Neural crest cell (in vitro differentiated cells): ENCODE measurements at regions not wholly inside any gene's neighbourhood (a gene's known extent, or its start where the extent isn't known, plus 50 kb on each side); places are given as distances from the start of the nearest gene placed in this dataset.

Experiments
- DNase-seq: peaks from one replicate; pipeline ENCODE4 v3.0.0; 2021; ENCODE audit warnings: low read depth, mixed read lengths, low spot score
- H3K27ac Mint-ChIP-seq: one replicate; pipeline ENCODE4 v1.8.0; 2021; ENCODE audit warnings: mild to moderate bottlenecking, mixed read lengths; ENCODE audit not compliant: unreplicated experiment
- H3K27me3 Mint-ChIP-seq: 2 replicates; pipeline ENCODE4 v1.8.0; 2021; ENCODE audit warnings: low read depth, mild to moderate bottlenecking, mixed read lengths
- H3K36me3 Mint-ChIP-seq: 2 replicates; pipeline ENCODE4 v1.8.0; 2021; ENCODE audit warnings: low read depth, mild to moderate bottlenecking, mixed read lengths
- H3K4me1 Mint-ChIP-seq: 2 replicates; pipeline ENCODE4 v1.8.0; 2021; ENCODE audit warnings: mixed read lengths
- H3K4me3 Mint-ChIP-seq: one replicate; pipeline ENCODE4 v1.8.0; 2021; ENCODE audit warnings: mild to moderate bottlenecking, mixed read lengths
- H3K9me3 Mint-ChIP-seq: 2 replicates; pipeline ENCODE4 v1.8.0; 2021; ENCODE audit warnings: mixed read lengths
- CTCF ChIP-seq: fragments of 200-600 bp; sonication (generic); conservative IDR thresholded peaks from 2 replicates; pipeline ENCODE4 v1.5.0; 2021; ENCODE audit warnings: antibody characterized with exemption, mild to moderate bottlenecking

GRCh38 chr16:87003414-87003755, 313.8 kb downstream of the C16orf95 start:
- Mint-ChIP-seq H3K36me3 (peaks cover 3% of the 10 kb centered on the region), H3K27ac (no peak overlapping the region), H3K27me3 (peaks cover 7% of the 10 kb centered on the region), H3K4me3 (no peak overlapping the region), H3K9me3 (peaks cover 3% of the 10 kb centered on the region), H3K4me1 (no peaks in the 10 kb centered on the region)
- TF ChIP-seq CTCF = no peak
- DNase-seq = no peak

DNA sequence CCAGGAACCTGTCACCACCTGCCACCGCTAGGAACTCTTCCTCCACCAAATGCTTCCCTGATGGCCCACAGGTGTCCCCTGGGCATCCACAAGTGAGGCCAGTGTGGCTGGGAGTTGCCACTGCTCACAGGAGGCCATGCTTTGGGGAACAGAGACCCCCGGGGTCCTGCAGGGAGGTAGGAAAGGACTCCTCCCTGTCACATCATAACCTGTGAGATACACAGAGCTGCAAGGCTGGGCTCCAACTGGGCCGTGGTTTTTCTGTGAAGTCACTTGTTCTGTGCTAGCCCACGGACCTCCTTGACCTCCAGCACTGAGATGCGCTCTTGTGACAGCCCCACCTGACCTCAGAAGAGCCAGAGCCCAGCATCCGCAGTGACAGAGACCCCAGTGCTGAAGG, 311.2 kb downstream of the C16orf95 start:
- TF ChIP-seq CTCF = no peak
- H3K27ac Mint-ChIP-seq = no peak overlapping the region
- no peaks in the 10 kb centered on the region for H3K27me3 Mint-ChIP-seq
- no peak overlapping the region for H3K4me3 Mint-ChIP-seq
- DNase-seq = no peak
- H3K4me1 Mint-ChIP-seq = no peaks in the 10 kb centered on the region
- H3K9me3 Mint-ChIP-seq = peaks cover 3% of the 10 kb centered on the region
- H3K36me3 Mint-ChIP-seq = peaks cover 3% of the 10 kb centered on the region

GRCh38 chr16:87006789-87007745, 310.1 kb downstream of the C16orf95 start:
- Mint-ChIP-seq H3K27ac (no peak overlapping the region), H3K4me1 (no peaks in the 10 kb centered on the region), H3K9me3 (peaks cover 3% of the 10 kb centered on the region), H3K36me3 (peaks cover 3% of the 10 kb centered on the region), H3K4me3 (no peak overlapping the region), H3K27me3 (no peaks in the 10 kb centered on the region)
- DNase-seq = no peak
- TF ChIP-seq CTCF = no peak

DNA sequence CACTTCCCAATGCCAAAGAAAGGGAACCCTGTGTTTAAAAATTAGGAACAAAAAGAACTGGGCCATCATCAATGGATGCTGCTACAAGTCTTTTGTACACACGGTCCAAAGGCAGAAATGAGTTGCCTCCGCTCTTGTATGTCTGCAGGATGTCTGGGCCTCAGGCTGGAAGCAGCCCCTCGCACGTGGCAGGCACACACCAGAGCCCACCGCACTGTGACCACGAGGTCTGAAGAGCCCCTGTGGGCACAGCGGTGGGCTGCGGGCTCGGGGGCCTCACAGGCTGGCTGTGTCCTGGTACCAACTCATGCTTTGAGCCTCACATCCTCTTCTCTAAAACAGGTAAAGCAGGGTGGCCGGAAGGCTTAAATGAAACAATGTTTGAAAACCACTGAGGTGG, 309.3 kb downstream of the C16orf95 start:
- Mint-ChIP-seq H3K4me3 (no peak overlapping the region), H3K36me3 (peaks cover 3% of the 10 kb centered on the region), H3K9me3 (peaks cover 3% of the 10 kb centered on the region), H3K27me3 (no peaks in the 10 kb centered on the region), H3K4me1 (no peaks in the 10 kb centered on the region), H3K27ac (no peak overlapping the region)
- DNase-seq = no peak
- no peak for TF ChIP-seq CTCF

GRCh38 chr16:87008664-87009063, 308.5 kb downstream of the C16orf95 start:
- TF ChIP-seq CTCF = no peak
- DNase-seq = no peak
- Mint-ChIP-seq H3K36me3 (peaks cover 3% of the 10 kb centered on the region), H3K27me3 (no peaks in the 10 kb centered on the region), H3K9me3 (peaks cover 3% of the 10 kb centered on the region), H3K4me1 (no peaks in the 10 kb centered on the region), H3K27ac (no peak overlapping the region), H3K4me3 (no peak overlapping the region)
